GM23338 (cell line): ENCODE measurements at regions not wholly inside any gene's neighbourhood (a gene's known extent, or its start where the extent isn't known, plus 50 kb on each side); places are given as distances from the start of the nearest gene placed in this dataset.

Experiments used
- ATAC-seq: fragments of 200-7000 bp; cut with Tn5 transposase; 3 replicates; pipeline ENCODE4 v1.9.1; 2020
- DNase-seq: peaks from one replicate; pipeline ENCODE4 v3.0.0-alpha.2; 2015; ENCODE audit warnings: low spot score
- H2AFZ ChIP-seq: fragments of 200-600 bp; sonication (generic); 2 replicates; pipeline ENCODE4 v1.8.0; 2016; ENCODE audit warnings: antibody characterized with exemption, mild to moderate bottlenecking, moderate library complexity
- H3F3A ChIP-seq: fragments of 200-600 bp; sonication (generic); replicated peaks from 2 replicates; pipeline ENCODE4 v1.8.0; 2017; ENCODE audit warnings: antibody characterized with exemption, mixed run types, low read depth
- H3K27ac ChIP-seq: fragments of 200-600 bp; sonication (generic); 2 replicates; pipeline ENCODE4 v1.6.1; 2016; ENCODE audit warnings: low read depth
- H3K27me3 ChIP-seq: fragments of 200-600 bp; sonication (generic); 2 replicates; pipeline ENCODE4 v1.8.0; 2016; ENCODE audit warnings: mild to moderate bottlenecking, mixed run types, moderate library complexity; ENCODE audit not compliant: insufficient read depth
- H3K36me3 ChIP-seq: fragments of 200-600 bp; sonication (generic); 2 replicates; pipeline ENCODE4 v1.8.0; 2016; ENCODE audit warnings: mild to moderate bottlenecking; ENCODE audit not compliant: insufficient read depth
- H3K4me1 ChIP-seq: fragments of 200-600 bp; sonication (generic); 2 replicates; pipeline ENCODE4 v1.8.0; 2016; ENCODE audit warnings: mild to moderate bottlenecking, moderate library complexity; ENCODE audit not compliant: insufficient read depth
- H3K4me2 ChIP-seq: fragments of 200-600 bp; sonication (generic); 2 replicates; pipeline ENCODE4 v1.7.1; 2017; ENCODE audit warnings: mixed run types
- H3K4me3 ChIP-seq: fragments of 200-600 bp; sonication (generic); 2 replicates; pipeline ENCODE4 v1.6.1; 2016; ENCODE audit warnings: mixed run types
- H3K79me2 ChIP-seq: fragments of 200-600 bp; sonication (generic); replicated peaks from 2 replicates; pipeline ENCODE4 v1.8.0; 2017; ENCODE audit warnings: mild to moderate bottlenecking; ENCODE audit not compliant: insufficient read depth
- H3K9me2 ChIP-seq: fragments of 200-600 bp; sonication (generic); 2 replicates; pipeline ENCODE4 v1.8.0; 2017; ENCODE audit not compliant: insufficient read depth
- H4K20me1 ChIP-seq: fragments of 200-600 bp; sonication (generic); replicated peaks from 2 replicates; pipeline ENCODE4 v1.8.0; 2017; ENCODE audit warnings: mild to moderate bottlenecking; ENCODE audit not compliant: insufficient read depth
- H3K27ac Mint-ChIP-seq: 2 replicates; pipeline ENCODE4 v1.8.0; 2020; ENCODE audit warnings: inconsistent platforms, mild to moderate bottlenecking, moderate library complexity, mixed read lengths
- H3K27me3 Mint-ChIP-seq: 3 replicates; pipeline ENCODE4 v1.8.0; 2022; ENCODE audit warnings: low read depth, mild to moderate bottlenecking, moderate library complexity, mixed read lengths, inconsistent platforms; ENCODE audit not compliant: insufficient read depth, poor library complexity
- H3K36me3 Mint-ChIP-seq: 3 replicates; pipeline ENCODE4 v1.8.0; 2021; ENCODE audit warnings: low read depth, mild to moderate bottlenecking, inconsistent platforms, moderate library complexity, mixed read lengths
- H3K4me1 Mint-ChIP-seq: 3 replicates; pipeline ENCODE4 v1.8.0; 2020; ENCODE audit warnings: mild to moderate bottlenecking, inconsistent platforms, mixed read lengths
- H3K4me3 Mint-ChIP-seq: 3 replicates; pipeline ENCODE4 v1.8.0; 2021; ENCODE audit warnings: moderate library complexity, mild to moderate bottlenecking, inconsistent platforms, mixed read lengths
- H3K9me3 Mint-ChIP-seq: 3 replicates; pipeline ENCODE4 v1.8.0; 2020; ENCODE audit warnings: moderate library complexity, mild to moderate bottlenecking, inconsistent platforms, mixed read lengths
- CREB1 ChIP-seq: fragments of 250-450 bp; sonication (Bioruptor Pico); IDR thresholded peaks from 2 replicates; pipeline ENCODE4 v1.5.0; 2020; ENCODE audit warnings: low read depth, mild to moderate bottlenecking, moderate library complexity
- CTCF ChIP-seq, 2 experiments: fragments of 200-600 bp in 1 of 2; sonication (generic) in 1 of 2; conservative IDR thresholded peaks; 2 replicates each; pipeline versions ENCODE4 v1.5.1 to v1.6.1; 2016 to 2017; ENCODE audit warnings: antibody characterized with exemption in 2 of 2, low read depth in 2 of 2, mild to moderate bottlenecking in 2 of 2, moderate library complexity in 1 of 2
- ETS1 ChIP-seq: IDR thresholded peaks from 2 replicates; pipeline ENCODE4 v1.6.1; 2016; ENCODE audit warnings: antibody characterized with exemption
- EZH2 ChIP-seq: fragments of 200-600 bp; sonication (generic); IDR thresholded peaks from one replicate; pipeline ENCODE4 v1.8.0; 2017; ENCODE audit warnings: antibody characterized with exemption, mild to moderate bottlenecking, low read depth; ENCODE audit not compliant: unreplicated experiment
- EZH2phosphoT487 ChIP-seq: fragments of 200-600 bp; sonication (generic); IDR thresholded peaks from one replicate; pipeline ENCODE4 v1.8.1; 2018; ENCODE audit warnings: antibody characterized with exemption; ENCODE audit not compliant: unreplicated experiment
- JUNB ChIP-seq: IDR thresholded peaks from one replicate; pipeline ENCODE4 v1.6.1; 2016; ENCODE audit warnings: antibody characterized with exemption; ENCODE audit not compliant: unreplicated experiment
- NANOG ChIP-seq: IDR thresholded peaks from 2 replicates; pipeline ENCODE4 v1.6.1; 2016; ENCODE audit warnings: antibody characterized with exemption, borderline replicate concordance
- POLR2AphosphoS5 ChIP-seq: IDR thresholded peaks from 2 replicates; pipeline ENCODE4 v1.6.1; 2016; ENCODE audit warnings: antibody characterized with exemption, low read depth
- REST ChIP-seq: IDR thresholded peaks from one replicate; pipeline ENCODE4 v1.6.1; 2018; ENCODE audit warnings: antibody characterized with exemption; ENCODE audit not compliant: unreplicated experiment
- ZNF114 ChIP-seq: fragments of 250-450 bp; sonication (Bioruptor Pico); IDR thresholded peaks from 2 replicates; pipeline ENCODE4 v1.5.0; 2020; ENCODE audit warnings: mild to moderate bottlenecking, moderate library complexity
- ZNF331 ChIP-seq: fragments of 250-450 bp; sonication (Bioruptor Pico); IDR thresholded peaks from 2 replicates; pipeline ENCODE4 v1.5.0; 2020; ENCODE audit warnings: low read depth, mild to moderate bottlenecking, moderate library complexity
- ZNF462 ChIP-seq: fragments of 250-450 bp; sonication (Bioruptor Pico); IDR thresholded peaks from 2 replicates; pipeline ENCODE4 v1.5.0; 2020; ENCODE audit warnings: mild to moderate bottlenecking, moderate library complexity

GRCh38 chr2:5818961-5819600, 126.9 kb downstream of the SOX11 start:
- Mint-ChIP-seq H3K27me3 (no peaks in the 10 kb centered on the region), H3K4me1 (peaks cover 6% of the 10 kb centered on the region), H3K27ac (no peak overlapping the region), H3K9me3 (peaks cover 6% of the 10 kb centered on the region; the same call in 1 of the 3 replicates), H3K36me3 (0 out of 3 replicates have a peak, but pooled peaks cover 2% of the 10 kb centered on the region), H3K4me3 (no peak overlapping the region)
- Histone ChIP-seq H3K4me1 (no peaks in the 10 kb centered on the region; the same call in 1 of the 2 replicates), H3K27me3 (no peaks in the 10 kb centered on the region), H4K20me1 (no peaks in the 10 kb centered on the region), H3F3A (no peaks in the 10 kb centered on the region), H3K4me2 (no peak overlapping the region), H3K27ac (no peak overlapping the region), H3K4me3 (no peak overlapping the region), H3K9me2 (no peaks in the 10 kb centered on the region), H3K79me2 (no peaks in the 10 kb centered on the region), H3K36me3 (no peaks in the 10 kb centered on the region), H2AFZ (no peak overlapping the region)
- no peak for TF ChIP-seq ZNF331 (CRISPR knock-in tag)
- TF ChIP-seq ETS1, result no peak
- no peak for TF ChIP-seq ZNF114 (CRISPR knock-in tag)
- TF ChIP-seq POLR2AphosphoS5, result no peak
- no peak for TF ChIP-seq EZH2
- TF ChIP-seq EZH2phosphoT487, result no peak
- no peak for TF ChIP-seq NANOG
- TF ChIP-seq CTCF (conservative IDR thresholded peaks at IDR 0.05; ENCODE audit: low read depth in 2 of 2), result no peak
- no peak for TF ChIP-seq JUNB
- TF ChIP-seq REST, result no peak
- TF ChIP-seq CREB1, result no peak
- TF ChIP-seq ZNF462 (CRISPR knock-in tag), result no peak
- ATAC-seq (no peak), DNase-seq (no peak)
